GM23338 (cell line): ENCODE measurements at regions not wholly inside any gene's neighbourhood (a gene's known extent, or its start where the extent isn't known, plus 50 kb on each side); places are given as distances from the start of the nearest gene placed in this dataset.

Experiments
- EZH2phosphoT487 ChIP-seq: fragments of 200-600 bp; sonication (generic); IDR thresholded peaks from one replicate; pipeline ENCODE4 v1.8.1; 2018; ENCODE audit warnings: antibody characterized with exemption; ENCODE audit not compliant: unreplicated experiment
- JUNB ChIP-seq: IDR thresholded peaks from one replicate; pipeline ENCODE4 v1.6.1; 2016; ENCODE audit warnings: antibody characterized with exemption; ENCODE audit not compliant: unreplicated experiment
- TF ChIP-seq, protein P1 (sequence below), 2 experiments: fragments of 200-600 bp in 1 of 2; sonication (generic) in 1 of 2; conservative IDR thresholded peaks; 2 replicates each; pipeline versions ENCODE4 v1.5.1 to v1.6.1; 2016 to 2017; ENCODE audit warnings: antibody characterized with exemption in 2 of 2, low read depth in 2 of 2, mild to moderate bottlenecking in 2 of 2, moderate library complexity in 1 of 2

DNA sequence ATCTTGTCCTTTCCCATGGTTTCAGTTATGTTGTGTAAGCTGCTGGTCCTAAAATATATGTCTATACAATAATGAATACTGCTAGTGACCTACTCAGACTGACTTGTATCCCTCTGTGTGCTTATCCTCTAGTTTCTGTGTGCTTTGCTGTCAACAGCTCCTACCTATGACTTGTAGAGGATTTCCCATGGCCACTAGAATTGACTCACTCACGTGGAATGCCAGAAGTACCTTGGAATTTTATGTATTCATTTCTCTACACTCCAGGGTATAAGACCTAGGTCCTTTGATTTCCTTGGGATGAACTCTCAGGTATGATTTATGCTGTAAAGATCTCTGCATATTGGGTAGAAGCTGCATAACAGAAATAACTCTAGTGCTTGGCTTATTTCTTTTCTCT is 279.9 kb upstream of the SLIT2 start:
- TF ChIP-seq, protein P1, sequence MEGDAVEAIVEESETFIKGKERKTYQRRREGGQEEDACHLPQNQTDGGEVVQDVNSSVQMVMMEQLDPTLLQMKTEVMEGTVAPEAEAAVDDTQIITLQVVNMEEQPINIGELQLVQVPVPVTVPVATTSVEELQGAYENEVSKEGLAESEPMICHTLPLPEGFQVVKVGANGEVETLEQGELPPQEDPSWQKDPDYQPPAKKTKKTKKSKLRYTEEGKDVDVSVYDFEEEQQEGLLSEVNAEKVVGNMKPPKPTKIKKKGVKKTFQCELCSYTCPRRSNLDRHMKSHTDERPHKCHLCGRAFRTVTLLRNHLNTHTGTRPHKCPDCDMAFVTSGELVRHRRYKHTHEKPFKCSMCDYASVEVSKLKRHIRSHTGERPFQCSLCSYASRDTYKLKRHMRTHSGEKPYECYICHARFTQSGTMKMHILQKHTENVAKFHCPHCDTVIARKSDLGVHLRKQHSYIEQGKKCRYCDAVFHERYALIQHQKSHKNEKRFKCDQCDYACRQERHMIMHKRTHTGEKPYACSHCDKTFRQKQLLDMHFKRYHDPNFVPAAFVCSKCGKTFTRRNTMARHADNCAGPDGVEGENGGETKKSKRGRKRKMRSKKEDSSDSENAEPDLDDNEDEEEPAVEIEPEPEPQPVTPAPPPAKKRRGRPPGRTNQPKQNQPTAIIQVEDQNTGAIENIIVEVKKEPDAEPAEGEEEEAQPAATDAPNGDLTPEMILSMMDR (conservative IDR thresholded peaks at IDR 0.05; ENCODE audit: low read depth in 2 of 2) = no peak
- TF ChIP-seq JUNB = no peak
- no peak for TF ChIP-seq EZH2phosphoT487
